Vagina (tissue), 2 donors: ENCODE measurements at regions not wholly inside any gene's neighbourhood (a gene's known extent, or its start where the extent isn't known, plus 50 kb on each side); places are given as distances from the start of the nearest gene placed in this dataset.

Source experiments
- POLR2A ChIP-seq, 2 donors: fragments of 450-650 bp; IDR thresholded peaks; one replicate each; pipeline ENCODE4 v1.6.1; 2017; ENCODE audit warnings: antibody characterized with exemption in 2 of 2, mild to moderate bottlenecking in 2 of 2, moderate library complexity in 2 of 2
- POLR2AphosphoS5 ChIP-seq, 2 donors: sonication (generic); formaldehyde crosslinking; IDR thresholded peaks; one replicate each; pipeline ENCODE4 v1.9.0; 2017; ENCODE audit warnings: antibody characterized with exemption in 2 of 2, mild to moderate bottlenecking in 2 of 2, low read depth in 1 of 2; ENCODE audit not compliant: insufficient read depth in 1 of 2
- TF ChIP-seq, protein P1 (sequence below), 3 experiments: fragments of 450-650 bp in 2 of 3; fragments of 200-600 bp in 1 of 3; sonication (generic) in 1 of 3; IDR thresholded peaks; one replicate each; pipeline ENCODE4 v1.5.1; 2017 to 2019; ENCODE audit warnings: antibody characterized with exemption in 3 of 3, mild to moderate bottlenecking in 2 of 3, moderate library complexity in 2 of 3

DNA sequence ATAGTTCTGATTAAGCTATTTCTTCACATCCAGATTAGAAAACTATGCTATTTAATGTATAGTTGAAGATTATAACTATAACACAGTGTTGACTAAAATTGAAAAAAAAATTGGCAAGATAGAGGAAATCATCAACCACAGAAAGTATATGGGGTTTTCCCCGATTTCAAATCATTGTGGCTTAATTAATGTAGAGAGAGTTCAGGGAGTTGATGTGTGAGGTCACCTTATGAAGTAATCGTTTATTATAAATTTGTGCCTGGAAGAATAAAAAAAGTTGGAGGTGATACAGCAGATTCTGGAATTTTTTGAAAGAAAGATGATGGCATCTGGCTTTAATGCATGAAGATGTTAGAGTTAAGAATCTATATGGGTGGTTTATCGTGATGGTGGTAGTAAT, 84.3 kb downstream of the PTGS2 start:
- TF ChIP-seq, protein P1, sequence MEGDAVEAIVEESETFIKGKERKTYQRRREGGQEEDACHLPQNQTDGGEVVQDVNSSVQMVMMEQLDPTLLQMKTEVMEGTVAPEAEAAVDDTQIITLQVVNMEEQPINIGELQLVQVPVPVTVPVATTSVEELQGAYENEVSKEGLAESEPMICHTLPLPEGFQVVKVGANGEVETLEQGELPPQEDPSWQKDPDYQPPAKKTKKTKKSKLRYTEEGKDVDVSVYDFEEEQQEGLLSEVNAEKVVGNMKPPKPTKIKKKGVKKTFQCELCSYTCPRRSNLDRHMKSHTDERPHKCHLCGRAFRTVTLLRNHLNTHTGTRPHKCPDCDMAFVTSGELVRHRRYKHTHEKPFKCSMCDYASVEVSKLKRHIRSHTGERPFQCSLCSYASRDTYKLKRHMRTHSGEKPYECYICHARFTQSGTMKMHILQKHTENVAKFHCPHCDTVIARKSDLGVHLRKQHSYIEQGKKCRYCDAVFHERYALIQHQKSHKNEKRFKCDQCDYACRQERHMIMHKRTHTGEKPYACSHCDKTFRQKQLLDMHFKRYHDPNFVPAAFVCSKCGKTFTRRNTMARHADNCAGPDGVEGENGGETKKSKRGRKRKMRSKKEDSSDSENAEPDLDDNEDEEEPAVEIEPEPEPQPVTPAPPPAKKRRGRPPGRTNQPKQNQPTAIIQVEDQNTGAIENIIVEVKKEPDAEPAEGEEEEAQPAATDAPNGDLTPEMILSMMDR (IDR thresholded peaks at IDR 0.05) = no peak
- TF ChIP-seq POLR2AphosphoS5 (IDR thresholded peaks at IDR 0.05; ENCODE audit: insufficient read depth in 1 of 2, low read depth in 1 of 2) (no peak), POLR2A (IDR thresholded peaks at IDR 0.05) (no peak)
